22Rv1 (cell line): ENCODE measurements at regions not wholly inside any gene's neighbourhood (a gene's known extent, or its start where the extent isn't known, plus 50 kb on each side); places are given as distances from the start of the nearest gene placed in this dataset.

Experiments
- CTCF ChIP-seq: fragments of 450-650 bp; IDR thresholded peaks from 2 replicates; pipeline ENCODE4 v1.5.1; 2017; ENCODE audit warnings: mild to moderate bottlenecking
- ZFX ChIP-seq: fragments of 450-650 bp; IDR thresholded peaks from 2 replicates; pipeline ENCODE4 v1.6.1; 2017; ENCODE audit warnings: antibody characterized with exemption, borderline replicate concordance

- TF ChIP-seq CTCF (no peak), ZFX (no peak)
Measured at GRCh38 chr7:41504214-41504980, 198.5 kb downstream of the INHBA start.
